HG02610 (cell line): ENCODE measurements at regions not wholly inside any gene's neighbourhood (a gene's known extent, or its start where the extent isn't known, plus 50 kb on each side); places are given as distances from the start of the nearest gene placed in this dataset.

Experiments used
- ATAC-seq: cut with Tn5 transposase; IDR thresholded peaks from one replicate; pipeline ENCODE4 v1.9.1; 2021; ENCODE audit warnings: mild to moderate bottlenecking, moderate library complexity; ENCODE audit not compliant: unreplicated experiment

DNA sequence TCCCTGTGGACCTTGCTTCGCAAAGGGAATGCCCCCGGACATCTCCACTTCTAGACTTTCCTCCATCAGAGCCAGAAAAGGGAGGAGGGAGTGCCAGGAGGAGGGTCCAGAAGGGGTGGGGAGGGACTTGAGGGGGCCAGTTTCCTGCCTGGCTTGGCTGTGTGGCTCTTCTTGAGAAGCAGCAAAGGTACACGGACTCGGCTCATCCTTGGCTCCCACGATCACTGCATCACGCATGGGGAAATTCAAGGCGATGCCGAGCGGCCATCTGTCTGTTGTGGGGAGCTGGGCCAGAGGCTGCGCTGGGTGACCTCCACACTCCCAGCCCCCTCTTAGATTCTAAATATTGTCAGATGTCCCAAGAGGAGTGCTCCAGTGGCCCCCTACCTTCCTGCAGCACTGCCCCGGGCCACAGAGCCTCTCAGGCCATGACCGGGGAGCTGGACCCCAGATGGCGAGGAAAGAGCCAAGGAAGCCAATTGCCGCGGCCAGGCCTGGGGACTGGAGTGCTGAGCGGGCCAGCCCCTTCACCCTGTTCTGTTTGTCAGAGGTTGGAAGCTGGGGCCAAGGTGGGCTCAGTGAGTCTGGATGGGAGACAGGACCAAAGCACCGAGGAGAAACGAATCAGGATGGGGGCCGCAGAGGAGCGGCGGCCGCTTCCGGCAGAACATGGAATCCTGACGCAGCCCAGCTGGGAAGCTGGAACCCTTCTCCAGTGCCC, 104.5 kb downstream of the RBFOX3 start:
- no peak for ATAC-seq

DNA sequence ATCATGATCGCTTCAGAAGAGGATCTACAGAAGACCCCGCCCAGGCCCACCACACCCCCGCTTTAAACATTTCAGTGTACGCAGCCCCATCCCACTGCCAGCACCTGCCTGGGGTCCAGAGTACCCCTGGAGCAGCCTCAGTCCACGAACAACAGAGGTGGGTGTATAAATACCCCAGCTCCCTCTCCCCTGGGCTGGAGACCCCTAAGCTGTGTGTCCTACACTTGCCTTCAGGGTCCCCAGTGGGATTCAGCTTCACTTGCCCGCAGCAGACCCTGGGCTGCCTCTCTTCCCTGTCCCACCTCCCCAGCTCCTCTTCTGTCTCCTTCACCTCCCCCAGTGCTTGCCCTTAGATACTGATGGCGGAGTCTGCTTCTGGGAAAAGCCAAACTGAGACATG, 105.7 kb downstream of the RBFOX3 start:
- no peak for ATAC-seq

DNA sequence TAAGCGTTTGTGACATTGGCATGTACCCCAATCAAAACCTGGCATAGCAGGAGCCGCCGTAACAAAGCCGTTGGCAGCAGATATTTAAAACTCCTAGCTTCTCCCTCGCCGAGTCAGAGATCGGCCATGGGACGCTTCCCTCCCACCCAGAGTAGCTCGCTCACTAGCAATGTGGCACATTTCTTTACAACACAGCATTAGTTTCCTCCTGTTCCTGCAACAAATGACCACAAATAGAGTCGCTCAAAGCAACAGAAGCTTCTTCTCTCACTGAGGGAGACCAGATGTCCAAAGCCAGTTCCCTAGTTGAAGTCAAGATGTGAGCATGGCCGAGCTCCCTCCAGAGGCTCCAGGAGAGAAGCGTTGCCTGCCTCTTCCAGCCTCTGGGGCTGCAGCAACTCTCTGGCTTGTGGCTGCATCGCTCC, 106.7 kb downstream of the RBFOX3 start:
- ATAC-seq, result no peak

DNA sequence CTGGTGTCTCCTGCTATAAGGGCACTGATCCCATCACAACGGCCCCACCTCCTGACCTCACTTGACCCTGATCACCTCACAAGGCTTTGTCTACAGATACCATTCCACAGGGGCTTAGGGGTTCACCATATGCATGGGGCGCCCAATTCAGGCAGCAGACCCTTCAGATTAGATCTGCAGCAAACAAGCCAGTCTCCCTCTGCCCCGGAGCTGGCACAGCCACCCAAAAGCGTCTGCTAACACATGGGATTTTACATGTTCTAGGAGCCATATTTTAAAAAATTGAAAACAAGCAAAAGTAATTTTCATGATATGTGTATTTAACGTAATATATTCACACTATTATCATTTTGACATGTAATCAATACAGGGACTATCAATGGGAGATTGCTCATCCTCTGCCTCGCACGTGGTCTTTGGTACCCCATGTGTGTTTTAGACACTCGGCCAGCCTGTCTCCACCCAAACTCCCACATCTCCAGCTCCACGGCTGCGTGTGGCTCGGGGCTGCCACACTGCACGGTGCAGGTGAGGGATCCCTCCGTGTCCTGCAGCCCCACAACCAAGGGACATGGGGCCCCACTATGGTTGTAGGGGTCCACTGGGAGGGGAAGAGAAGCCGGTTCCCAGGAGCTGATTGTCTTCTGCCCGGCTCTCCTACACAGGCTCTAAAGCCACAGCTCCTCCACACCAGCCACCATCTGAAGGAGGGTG, 107.6 kb downstream of the RBFOX3 start:
- no peak for ATAC-seq

DNA sequence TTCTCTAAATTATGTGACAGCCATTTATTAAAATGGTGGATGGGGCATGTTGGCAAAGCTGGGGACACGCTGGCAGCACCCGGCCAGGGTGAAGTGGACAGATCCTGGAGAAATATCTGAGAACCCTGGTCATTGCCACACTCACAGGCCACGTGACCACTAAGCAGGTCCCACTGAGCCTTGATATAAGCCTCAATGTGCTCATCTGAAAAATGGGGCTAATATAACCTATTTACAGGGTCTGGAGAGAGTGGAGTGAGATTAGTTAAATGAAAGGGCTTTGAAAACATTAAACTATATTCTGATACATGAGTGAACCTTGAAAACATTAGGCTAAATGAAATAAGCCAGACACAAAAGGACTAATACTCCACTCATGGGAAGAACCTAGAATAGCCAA, 108.9 kb downstream of the RBFOX3 start:
- ATAC-seq, result no peak

DNA sequence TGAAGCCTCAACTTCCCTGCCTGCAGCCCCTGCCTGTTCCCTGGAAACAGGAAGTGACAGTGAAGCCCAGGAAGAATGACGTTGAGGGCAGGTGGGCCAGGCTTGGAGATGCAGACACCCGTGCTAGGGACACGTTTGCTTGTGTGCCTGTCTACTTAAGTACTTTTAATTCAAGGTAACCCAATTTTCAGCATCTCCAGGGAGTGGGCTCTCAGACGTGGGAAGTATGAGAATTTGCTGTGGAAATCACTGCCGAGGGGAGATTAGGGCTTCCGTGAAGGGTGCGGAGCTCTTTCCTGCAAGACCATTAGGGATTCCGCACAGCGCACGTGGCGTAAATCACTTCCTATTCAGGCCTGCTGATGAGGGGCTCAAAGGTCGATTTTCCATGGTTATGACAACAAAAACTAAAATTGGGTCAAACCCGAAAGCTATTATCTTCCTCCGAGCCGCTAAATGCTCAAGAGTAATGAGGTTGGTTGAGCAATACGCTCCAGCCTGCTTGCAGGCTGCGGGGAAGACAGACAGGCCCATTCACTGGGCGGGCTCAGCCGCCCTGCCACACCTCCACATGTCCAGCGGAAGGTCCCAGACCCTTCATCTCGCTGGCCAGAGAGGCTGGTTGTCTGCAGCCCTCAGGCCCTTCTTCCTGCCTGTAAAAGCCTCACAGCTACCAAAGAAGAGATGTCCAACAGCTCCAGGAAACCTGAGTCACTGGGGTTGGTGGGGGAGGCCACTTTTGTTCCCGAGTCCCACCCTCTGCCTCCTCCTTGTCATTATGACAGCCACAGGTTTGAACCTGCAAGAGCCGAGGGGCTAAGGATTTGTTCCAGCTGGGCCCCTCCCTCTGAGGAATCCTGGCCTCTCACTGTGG, 109.9 kb downstream of the RBFOX3 start:
- ATAC-seq, result no peak

DNA sequence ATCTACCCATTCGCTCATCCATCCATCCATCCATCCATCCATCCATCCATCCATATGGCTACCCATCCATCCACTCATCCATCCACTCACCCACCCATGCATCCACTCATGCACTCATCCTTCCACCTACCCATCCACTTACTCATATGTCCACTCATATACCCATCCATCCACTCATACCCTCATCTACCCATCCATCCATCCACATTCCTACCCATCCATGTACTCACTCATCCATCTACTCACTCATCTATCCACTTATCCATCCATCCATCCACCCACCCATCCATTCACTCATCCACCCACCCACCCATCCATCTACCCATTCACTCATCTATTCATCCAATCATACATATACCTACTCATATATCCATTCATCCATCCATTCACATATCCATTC, 112.0 kb downstream of the RBFOX3 start:
- ATAC-seq, result no peak

DNA sequence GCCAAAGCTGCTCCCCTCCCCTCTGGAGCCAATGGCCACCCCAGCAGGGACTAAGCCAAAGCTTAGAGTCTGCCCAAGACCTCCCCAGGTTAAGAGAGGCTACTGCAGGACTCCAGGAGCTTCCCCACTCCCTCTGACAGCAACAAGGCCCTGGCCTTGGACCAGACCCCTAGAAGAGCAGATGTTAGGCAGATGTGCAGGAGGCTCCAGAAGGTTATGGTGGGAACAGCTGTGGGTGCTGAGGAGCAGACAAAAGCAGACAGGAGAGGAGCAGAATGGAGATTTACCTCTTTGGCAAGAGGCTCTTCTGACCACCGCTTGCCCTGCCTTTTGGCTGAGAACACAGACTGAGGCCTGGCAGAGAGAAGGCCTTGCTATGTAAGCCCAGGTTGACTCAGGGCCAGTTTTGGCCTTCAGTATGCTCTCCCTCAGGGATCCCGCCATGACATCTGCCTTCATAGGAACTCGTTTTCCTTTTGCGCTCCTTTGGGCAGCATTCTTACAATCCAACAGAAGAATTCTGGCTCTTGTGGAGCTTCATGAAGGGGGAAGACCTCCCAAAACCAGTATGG, 113.0 kb downstream of the RBFOX3 start:
- no peak for ATAC-seq

DNA sequence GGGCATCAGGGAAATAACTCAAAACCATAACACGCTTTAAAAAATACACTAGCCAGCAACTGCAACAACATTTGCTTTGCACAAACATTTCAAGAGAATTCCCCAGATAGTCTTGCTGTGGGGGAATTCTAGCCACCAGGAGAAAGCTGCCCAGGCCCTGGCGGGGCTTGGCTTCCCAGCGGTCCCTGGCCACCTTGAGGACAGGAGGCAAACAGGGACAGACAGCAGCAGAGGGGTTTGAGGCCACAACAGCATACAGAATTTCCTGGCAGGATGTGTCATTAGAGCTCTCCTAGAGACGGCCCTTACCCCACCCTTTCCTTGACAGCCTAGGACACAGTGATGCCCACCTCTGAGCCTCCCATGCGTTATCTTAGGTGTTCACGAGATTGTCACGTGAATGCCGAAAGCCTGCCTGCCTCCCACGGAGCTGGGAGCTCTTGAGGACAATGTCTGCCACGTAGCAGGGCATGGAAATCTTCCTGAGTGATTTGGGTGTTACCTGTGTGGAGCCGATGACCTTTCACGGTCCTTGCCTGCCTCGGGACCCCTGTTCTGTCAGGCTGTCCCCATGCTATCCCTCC, 114.3 kb downstream of the RBFOX3 start:
- ATAC-seq, result no peak

DNA sequence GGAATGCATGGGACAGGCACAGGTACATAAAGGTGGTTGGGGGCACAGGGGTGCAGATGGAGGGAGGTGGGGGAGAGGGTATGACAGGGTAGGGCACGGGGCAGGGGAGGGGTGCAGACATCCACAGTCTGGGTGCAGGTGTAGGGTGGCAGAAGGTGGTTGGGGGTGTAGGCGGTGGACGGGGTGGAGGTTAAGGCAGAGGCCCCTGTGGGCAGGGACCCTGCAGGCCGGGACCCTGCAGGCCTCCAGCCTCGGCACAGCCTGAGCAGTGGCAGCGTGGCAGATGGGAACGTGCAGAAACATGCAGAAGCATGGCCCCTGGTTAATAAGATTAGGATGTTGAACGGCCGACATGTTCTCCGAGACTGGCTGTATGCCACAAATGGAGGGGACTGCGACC, 115.2 kb downstream of the RBFOX3 start:
- no peak for ATAC-seq

DNA sequence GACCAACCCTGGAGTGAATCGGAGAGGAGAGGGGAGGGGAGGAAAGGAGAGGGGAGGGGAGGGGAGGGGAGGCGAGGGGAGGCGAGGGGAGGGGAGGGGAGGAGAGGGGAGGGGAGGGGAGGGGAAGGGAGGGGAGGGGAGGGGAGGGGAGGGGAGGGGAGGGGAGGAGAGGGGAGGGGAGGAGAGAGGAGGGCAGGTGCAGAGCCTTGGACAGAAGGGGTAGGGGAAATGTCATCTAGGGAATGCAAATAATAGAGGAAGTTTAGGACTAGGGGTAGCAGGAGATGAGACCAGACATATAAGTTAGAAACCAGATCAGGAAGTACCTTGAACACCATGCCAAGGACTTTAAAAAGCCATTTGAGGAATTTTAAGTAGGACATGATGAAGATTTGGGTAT, 119.8 kb downstream of the RBFOX3 start:
- no peak for ATAC-seq

DNA sequence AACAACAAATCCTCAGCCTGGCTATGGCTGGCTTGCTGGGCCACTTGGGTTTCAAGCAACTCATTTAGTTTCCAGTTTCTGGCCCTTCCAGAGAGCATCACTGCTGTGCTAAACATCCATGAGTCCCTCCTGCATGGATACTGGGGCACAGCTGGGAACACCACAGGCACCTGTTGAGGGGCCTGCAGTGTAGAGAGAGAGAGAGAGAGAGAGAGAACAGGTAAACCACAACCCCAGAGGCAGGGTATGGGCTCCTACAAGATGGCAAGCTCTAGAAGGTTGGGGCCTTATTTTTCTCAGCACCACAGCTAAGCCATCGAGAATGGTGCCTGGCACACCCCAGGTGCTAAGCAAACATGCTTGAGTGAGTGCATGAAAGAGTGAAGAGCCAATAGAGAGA, 120.3 kb downstream of the RBFOX3 start:
- ATAC-seq, result no peak

DNA sequence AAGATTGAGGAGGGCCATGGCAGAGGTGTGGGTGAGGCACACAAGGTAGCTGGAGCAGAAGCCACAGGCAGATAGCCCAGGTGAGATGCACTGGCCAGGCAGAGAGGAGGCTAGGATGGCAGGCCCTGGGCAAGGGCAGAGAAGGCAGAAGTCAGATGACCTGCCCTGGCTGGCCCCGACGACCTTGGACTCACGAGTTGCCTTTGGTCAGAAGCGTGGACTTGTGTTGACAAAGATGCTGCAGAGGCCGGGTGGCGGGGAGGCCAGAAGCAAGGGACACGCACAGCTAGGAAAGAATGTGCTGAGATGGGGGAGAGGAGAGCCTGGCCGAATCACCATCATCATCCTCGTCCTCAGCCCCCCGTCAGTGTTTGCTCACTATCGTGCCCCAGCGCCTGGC, 123.7 kb downstream of the RBFOX3 start:
- ATAC-seq, result no peak

DNA sequence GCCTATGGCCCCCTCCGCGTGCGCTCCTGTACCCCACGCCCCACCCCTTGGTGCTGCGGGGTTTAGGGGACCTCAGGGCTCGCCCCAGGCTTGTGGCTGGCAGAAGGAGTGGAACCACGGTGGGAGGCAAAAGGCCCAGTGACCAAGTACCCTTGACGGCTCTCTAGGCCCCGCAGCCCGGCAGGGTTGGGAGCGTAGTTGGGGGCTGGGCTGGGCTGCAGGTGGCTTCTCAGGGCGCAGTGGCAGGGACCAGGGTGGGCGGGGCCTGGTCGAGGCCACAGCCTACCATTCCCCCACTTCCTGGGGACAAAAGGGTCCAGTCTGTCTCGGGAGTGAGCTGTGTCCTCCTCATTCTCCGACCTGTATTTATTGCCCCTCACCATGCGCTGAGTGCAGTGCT, 124.9 kb downstream of the RBFOX3 start:
- no peak for ATAC-seq

DNA sequence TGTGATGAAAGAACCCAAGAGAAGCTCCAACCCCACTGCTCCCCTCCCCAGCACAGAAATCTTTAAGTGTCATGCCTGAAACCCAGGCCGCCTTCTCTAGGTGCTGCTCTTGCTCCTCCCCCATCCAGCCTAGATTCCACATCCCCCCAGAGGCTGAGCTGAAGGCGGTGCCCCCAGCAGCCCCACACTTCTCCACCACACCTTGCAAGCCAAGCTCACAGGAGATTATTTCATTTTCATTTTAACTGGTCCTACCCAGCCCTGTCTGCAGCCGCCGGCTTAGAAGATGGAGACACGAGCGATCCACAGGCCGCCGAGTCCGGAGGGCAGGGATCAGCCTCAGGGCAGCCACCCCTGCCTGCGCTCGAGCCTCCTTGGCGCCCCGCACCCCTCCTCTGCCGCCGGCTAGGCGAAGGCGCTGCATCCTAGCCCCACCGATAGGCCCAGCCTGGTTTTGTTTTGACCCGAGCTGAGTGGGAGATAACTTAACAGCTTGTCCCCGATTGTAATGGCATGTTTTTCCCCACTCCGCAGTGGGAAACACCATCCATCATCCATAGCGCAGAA, 125.3 kb downstream of the RBFOX3 start:
- no peak for ATAC-seq

DNA sequence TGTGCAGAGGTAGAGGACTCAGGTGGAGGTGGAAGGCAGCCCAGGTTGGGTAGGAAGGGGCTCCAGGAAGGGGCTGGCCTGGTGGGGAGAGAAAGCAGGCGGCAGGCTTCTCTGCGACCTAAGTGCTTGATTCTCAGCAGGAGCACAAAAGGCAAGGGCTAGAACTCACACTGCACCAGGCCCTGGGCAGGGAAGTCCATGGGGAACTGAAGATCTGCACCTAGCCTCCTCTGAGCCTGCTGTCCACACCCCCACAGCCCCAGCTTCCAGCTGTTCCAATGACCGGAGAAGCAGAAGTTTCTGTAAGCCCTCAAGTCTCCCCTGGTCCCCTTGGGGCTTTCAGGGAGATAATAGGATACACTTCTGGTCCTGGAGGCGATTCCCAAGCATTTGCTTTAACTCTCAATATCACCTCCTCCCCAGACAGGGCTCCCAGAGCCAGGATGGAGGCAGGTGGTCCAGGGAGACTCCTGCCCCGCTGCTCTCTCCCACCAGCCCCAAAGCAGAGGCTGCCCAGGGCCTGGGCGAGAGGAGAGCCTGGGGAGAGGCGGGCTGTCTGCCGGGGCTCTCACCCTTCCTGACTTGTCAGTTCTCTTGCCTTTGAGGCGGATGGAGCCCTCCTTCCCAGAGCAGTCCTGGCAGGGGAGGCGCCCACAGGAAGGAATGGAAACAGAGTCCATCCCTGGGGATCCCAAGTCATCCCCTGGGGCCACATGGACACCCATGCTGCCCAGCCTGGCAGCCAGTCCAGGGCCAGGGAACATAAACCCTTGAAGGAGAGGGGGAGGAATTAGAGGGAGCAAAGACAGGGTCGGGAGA, 126.0 kb downstream of the RBFOX3 start:
- no peak for ATAC-seq

DNA sequence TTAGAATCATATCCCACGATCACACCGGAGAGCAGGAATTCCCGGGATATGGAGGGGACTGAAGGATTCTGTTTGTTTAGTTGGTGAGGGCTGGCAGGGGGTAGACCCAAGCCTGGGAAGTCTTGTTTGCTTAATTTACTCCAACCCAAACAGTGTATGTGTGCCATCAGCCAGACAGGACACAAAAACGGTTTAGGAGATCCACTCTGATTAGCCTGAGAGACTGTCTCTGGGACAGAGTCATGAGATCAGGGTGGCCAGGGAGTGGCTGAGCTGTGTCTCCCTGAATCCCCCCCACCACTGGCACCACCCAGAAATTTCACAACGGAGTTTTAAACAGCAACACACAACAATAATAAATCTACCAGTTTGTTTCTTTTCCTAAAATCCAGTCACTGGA, 127.0 kb downstream of the RBFOX3 start:
- no peak for ATAC-seq

DNA sequence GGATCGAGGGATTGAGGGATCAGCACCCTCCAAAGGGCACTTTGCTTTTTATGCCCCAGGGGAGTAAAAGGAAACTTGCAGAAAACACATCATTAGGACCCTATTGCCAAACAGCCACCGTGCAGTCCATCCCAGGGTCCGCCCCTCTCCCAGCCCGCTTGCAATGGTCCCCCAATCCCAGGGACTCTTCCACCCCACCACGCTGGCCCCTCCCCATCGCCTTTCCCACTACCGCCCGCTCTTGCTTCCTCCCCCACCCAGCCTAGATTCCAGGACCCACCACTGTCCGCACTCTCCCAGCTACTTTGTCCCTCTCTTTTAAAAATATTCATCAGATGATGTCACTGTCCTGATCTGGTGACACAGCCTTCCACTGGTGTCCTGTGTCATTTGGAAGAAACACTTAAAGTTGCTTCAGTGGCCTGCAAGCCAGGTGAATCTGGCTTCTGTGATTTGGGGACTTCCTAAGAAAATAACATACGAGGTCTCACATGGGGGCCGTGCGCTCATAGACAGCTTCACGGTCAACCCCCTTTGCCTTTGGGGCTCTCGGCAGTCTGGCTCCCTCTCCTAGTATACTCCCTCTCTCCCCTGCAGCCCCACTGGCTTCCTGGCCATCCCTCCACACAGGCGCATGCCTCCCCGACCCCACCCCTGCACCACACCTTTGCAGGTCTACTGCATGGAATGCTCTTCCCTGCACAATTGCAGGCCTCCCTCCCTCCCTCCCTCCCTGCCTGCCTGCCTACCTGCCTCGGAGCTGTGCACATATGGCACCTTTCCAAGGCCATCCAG, 127.9 kb downstream of the RBFOX3 start:
- no peak for ATAC-seq

DNA sequence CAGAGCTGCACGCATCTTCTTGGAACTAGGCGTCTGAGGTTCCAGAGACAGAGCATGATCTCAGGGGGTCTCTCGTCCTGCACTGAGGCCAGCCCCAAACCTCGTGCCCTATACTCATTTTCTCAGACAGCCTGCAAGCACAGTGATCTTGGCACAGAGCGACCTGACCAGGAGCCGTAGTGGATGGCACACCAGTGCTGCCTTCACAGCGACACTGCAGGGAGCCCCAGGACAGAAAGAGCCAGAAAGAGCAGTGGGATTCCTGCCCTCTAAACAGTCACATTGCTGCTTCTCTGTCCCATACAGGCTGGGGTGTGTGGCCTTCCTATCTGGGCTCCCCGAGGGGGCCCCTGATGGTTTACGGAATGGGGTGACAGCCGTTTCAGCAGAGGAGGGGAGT, 131.0 kb downstream of the RBFOX3 start:
- no peak for ATAC-seq
